Sigmoid colon (tissue), 6 donors: ENCODE measurements at regions not wholly inside any gene's neighbourhood (a gene's known extent, or its start where the extent isn't known, plus 50 kb on each side); places are given as distances from the start of the nearest gene placed in this dataset.
"Not testable (repeated sequence)": the region's sequence is repeated elsewhere in the genome, so short reads cannot be mapped to it uniquely, and the experiment has no call there.

Experiments used
- DNase-seq: peaks from one replicate; pipeline ENCODE4 v3.0.0-alpha.2; 2019
- H3K27ac ChIP-seq, 4 donors: fragments of 200-600 bp; sonication (generic); one replicate each; pipeline ENCODE4 v1.5.1; 2016 to 2019; ENCODE audit warnings: mild to moderate bottlenecking in 1 of 4
- H3K27me3 ChIP-seq, 3 donors: fragments of 200-600 bp; sonication (generic); one replicate each; pipeline ENCODE4 v1.5.1; 2019; ENCODE audit warnings: mild to moderate bottlenecking in 1 of 3
- H3K36me3 ChIP-seq, 4 donors: fragments of 200-600 bp; sonication (generic); one replicate each; pipeline ENCODE4 v1.5.1; 2016 to 2019
- H3K4me1 ChIP-seq, 4 donors: fragments of 200-600 bp; sonication (generic); one replicate each; pipeline ENCODE4 v1.5.1; 2017 to 2019
- H3K4me3 ChIP-seq, 4 donors: fragments of 200-600 bp; sonication (generic); one replicate each; pipeline ENCODE4 v1.5.1; 2017 to 2019; ENCODE audit warnings: mild to moderate bottlenecking in 2 of 4, moderate library complexity in 1 of 4
- H3K9me3 ChIP-seq, 4 donors: fragments of 200-600 bp in 3 of 4; sonication (generic) in 3 of 4; one replicate each; pipeline versions ENCODE4 v1.5.1 to v1.6.1; 2013 to 2019
- CTCF ChIP-seq, 4 experiments: fragments of 450-650 bp in 3 of 4; fragments of 200-600 bp in 1 of 4; IDR thresholded peaks; one replicate each; pipeline ENCODE4 v1.5.1; 2016 to 2019; ENCODE audit warnings: antibody characterized with exemption in 4 of 4, mild to moderate bottlenecking in 3 of 4, moderate library complexity in 2 of 4
- EP300 ChIP-seq, 4 donors: sonication (generic); formaldehyde crosslinking; IDR thresholded peaks; one replicate each; pipeline ENCODE4 v1.6.1; 2017; ENCODE audit warnings: antibody characterized with exemption in 4 of 4
- POLR2A ChIP-seq, 2 donors: fragments of 450-650 bp; IDR thresholded peaks; one replicate each; pipeline ENCODE4 v1.6.1; 2016; ENCODE audit warnings: antibody characterized with exemption in 2 of 2, mild to moderate bottlenecking in 2 of 2, moderate library complexity in 2 of 2
- POLR2AphosphoS5 ChIP-seq, 4 donors: sonication (generic); formaldehyde crosslinking; IDR thresholded peaks; one replicate each; pipeline ENCODE4 v1.6.1; 2017; ENCODE audit warnings: antibody characterized with exemption in 4 of 4
- WGBS, 2 donors: extraction: QIAGEN DNeasy Blood & Tissue Kit; methylation state at CpG; one replicate each; pipeline ENCODE4 v1.1.7; 2013; 5-methylcytosine and 5-hydroxymethylcytosine counted together
- intact Hi-C: fragments of 100-400 bp; cut with DNase I; formaldehyde crosslinking; loops from one replicate; pipeline ENCODE4 v1.15.1; 2023
- donor health status: healthy with polysubstance abuse.
- donor health status: healthy.

GRCh38 chr5:130605234-130605633 lies 559.8 kb downstream of the HINT1 start:
- no peak overlapping the region for H3K27ac ChIP-seq
- H3K36me3 ChIP-seq = no peaks in the 10 kb centered on the region
- no peaks in the 10 kb centered on the region for H3K9me3 ChIP-seq
- intact Hi-C loops = no loop called here
- no peak for DNase-seq
- TF ChIP-seq POLR2A (IDR thresholded peaks at IDR 0.05) = no peak
- no peak for TF ChIP-seq POLR2AphosphoS5 (IDR thresholded peaks at IDR 0.05)
- TF ChIP-seq CTCF (IDR thresholded peaks at IDR 0.05) = no peak
- TF ChIP-seq EP300 (IDR thresholded peaks at IDR 0.05) = no peak
- no peak overlapping the region for H3K4me3 ChIP-seq
- no peaks in the 10 kb centered on the region for H3K27me3 ChIP-seq
- no peaks in the 10 kb centered on the region for H3K4me1 ChIP-seq

- H3K27me3 ChIP-seq, H3K4me3 ChIP-seq, H3K4me1 ChIP-seq, H3K27ac ChIP-seq, H3K9me3 ChIP-seq, H3K36me3 ChIP-seq, DNase-seq, intact Hi-C loops: not testable (repeated sequence)
- 82 to 83% methylated on average over 25 of the region's 25 CpGs for WGBS, 2 donors
Observed at GRCh38 chr5:130596647-130597046, 568.4 kb downstream of the HINT1 start.

GRCh38 chr5:130580264-130580663 lies 584.8 kb downstream of the HINT1 start:
- H3K4me3 ChIP-seq = no peak overlapping the region

GRCh38 chr5:130578354-130578753 lies 586.7 kb downstream of the HINT1 start:
- Histone ChIP-seq H3K36me3 (no peaks in the 10 kb centered on the region), H3K9me3 (no peaks in the 10 kb centered on the region), H3K4me3 (no peak overlapping the region), H3K27ac (no peak overlapping the region), H3K27me3 (no peaks in the 10 kb centered on the region), H3K4me1 (no peaks in the 10 kb centered on the region)
- intact Hi-C loops = no loop called here
- DNase-seq = no peak
- no peak for TF ChIP-seq EP300 (IDR thresholded peaks at IDR 0.05)
- no peak for TF ChIP-seq POLR2A (IDR thresholded peaks at IDR 0.05)
- TF ChIP-seq CTCF (IDR thresholded peaks at IDR 0.05) = no peak
- TF ChIP-seq POLR2AphosphoS5 (IDR thresholded peaks at IDR 0.05) = no peak

More at GRCh38 chr5:130580264-130580663, 584.8 kb downstream of the HINT1 start:
- Histone ChIP-seq H3K27ac (no peak overlapping the region), H3K9me3 (no peaks in the 10 kb centered on the region), H3K27me3 (no peaks in the 10 kb centered on the region), H3K4me1 (no peaks in the 10 kb centered on the region), H3K36me3 (no peaks in the 10 kb centered on the region)
- DNase-seq = no peak
- no peak for TF ChIP-seq CTCF (IDR thresholded peaks at IDR 0.05)
- no peak for TF ChIP-seq POLR2A (IDR thresholded peaks at IDR 0.05)
- no peak for TF ChIP-seq POLR2AphosphoS5 (IDR thresholded peaks at IDR 0.05)
- TF ChIP-seq EP300 (IDR thresholded peaks at IDR 0.05) = no peak
- intact Hi-C loops = no loop called here
- WGBS, 2 donors = 52 to 68% methylated on average over 2 of the region's 2 CpGs

GRCh38 chr5:130571076-130571475 lies 594.0 kb downstream of the HINT1 start:
- TF ChIP-seq POLR2AphosphoS5 (IDR thresholded peaks at IDR 0.05) (no peak), EP300 (IDR thresholded peaks at IDR 0.05) (no peak), CTCF (IDR thresholded peaks at IDR 0.05) (no peak)
- Histone ChIP-seq H3K4me1 (no peaks in the 10 kb centered on the region), H3K36me3 (no peaks in the 10 kb centered on the region), H3K27me3 (no peaks in the 10 kb centered on the region), H3K4me3 (no peak overlapping the region), H3K9me3 (no peaks in the 10 kb centered on the region), H3K27ac (no peak overlapping the region)
- DNase-seq = no peak
- intact Hi-C loops = no loop called here
